GM10266 (cell line): ENCODE measurements at regions not wholly inside any gene's neighbourhood (a gene's known extent, or its start where the extent isn't known, plus 50 kb on each side); places are given as distances from the start of the nearest gene placed in this dataset.

Experiments
- DNase-seq: peaks from one replicate; pipeline ENCODE4 v3.0.0; 2012; ENCODE audit errors: extremely low spot score
- TF ChIP-seq, protein P1 (sequence below): IDR thresholded peaks from 2 replicates; pipeline ENCODE4 v1.5.1; 2012; ENCODE audit warnings: mild to moderate bottlenecking, low read depth; ENCODE audit not compliant: control insufficient read depth, insufficient read depth; ENCODE audit errors: missing control alignments

DNA sequence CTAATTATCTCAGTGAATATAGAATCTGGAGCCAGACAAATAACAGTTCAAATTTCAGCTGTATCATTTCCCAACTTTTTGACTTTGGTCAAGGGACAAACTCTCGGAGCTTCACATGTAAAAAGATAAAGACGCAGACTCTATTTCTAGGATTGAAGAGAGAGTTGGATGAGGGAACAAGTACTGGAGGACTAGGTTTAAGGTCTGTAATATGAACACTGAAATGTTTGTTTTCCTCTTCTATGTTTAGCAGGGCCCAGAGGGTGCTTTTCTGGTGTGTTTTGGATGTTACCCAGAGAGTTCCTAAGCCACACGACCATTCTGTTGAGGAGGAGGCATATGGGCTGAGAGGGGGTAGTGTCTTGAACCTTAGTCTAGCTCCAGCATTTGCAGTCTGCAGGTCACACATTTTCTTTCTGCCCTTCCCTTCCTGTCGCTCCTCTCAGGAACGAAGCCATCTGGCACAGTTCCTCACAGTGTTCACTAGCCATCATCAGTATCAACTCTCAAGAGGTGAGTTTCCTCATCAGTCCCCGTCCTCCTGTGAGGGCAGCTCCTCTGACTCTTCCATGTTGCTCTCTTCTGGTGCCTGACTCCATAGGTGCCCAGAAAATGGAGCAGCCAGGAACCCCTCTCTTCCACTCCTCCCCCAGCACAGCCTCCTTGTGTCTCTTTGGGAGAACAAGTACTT, 250.1 kb downstream of the SQOR start:
- TF ChIP-seq, protein P1, sequence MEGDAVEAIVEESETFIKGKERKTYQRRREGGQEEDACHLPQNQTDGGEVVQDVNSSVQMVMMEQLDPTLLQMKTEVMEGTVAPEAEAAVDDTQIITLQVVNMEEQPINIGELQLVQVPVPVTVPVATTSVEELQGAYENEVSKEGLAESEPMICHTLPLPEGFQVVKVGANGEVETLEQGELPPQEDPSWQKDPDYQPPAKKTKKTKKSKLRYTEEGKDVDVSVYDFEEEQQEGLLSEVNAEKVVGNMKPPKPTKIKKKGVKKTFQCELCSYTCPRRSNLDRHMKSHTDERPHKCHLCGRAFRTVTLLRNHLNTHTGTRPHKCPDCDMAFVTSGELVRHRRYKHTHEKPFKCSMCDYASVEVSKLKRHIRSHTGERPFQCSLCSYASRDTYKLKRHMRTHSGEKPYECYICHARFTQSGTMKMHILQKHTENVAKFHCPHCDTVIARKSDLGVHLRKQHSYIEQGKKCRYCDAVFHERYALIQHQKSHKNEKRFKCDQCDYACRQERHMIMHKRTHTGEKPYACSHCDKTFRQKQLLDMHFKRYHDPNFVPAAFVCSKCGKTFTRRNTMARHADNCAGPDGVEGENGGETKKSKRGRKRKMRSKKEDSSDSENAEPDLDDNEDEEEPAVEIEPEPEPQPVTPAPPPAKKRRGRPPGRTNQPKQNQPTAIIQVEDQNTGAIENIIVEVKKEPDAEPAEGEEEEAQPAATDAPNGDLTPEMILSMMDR: no peak
- no peak for DNase-seq

DNA sequence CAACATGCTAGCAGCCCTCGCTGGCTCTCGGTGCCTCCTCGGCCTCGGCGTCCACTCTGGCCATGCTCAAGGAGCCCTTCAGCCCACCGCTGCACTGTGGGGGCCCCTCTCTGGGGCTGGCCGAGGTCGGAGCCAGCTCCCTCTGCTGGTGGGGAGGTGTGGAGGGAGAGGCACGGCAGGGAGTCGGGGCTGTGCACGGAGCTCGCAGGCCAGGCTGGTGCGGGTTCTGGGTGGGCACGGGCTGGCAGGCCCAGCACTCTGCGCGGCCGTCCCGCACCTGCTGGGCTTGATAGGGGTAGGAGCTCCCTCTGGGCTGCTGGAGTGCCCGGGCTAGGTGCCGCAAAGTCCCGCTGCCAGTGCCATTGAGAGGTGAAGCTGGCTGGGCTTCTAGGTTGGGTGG, 251.0 kb downstream of the SQOR start:
- DNase-seq: no peak
- TF ChIP-seq, protein P1: no peak

DNA sequence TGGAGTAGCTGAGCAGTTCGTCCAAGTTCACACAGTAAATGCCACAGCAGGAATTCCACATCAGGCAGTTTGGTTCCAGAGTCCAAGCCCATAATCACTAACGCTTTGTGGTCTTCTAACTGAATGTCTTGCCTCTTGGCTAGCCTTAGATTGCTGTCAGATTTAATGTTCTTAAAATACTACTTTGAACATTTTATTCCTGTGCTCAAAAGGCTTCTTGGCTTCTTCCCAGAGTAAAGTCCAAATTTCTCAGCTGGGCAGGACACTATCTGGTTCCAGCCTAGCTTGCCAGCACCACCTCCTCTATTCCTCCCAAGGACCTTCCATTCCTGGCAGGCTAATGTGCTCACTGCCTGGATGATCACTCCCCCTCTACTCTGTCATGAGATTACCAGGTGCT, 256.9 kb downstream of the SQOR start:
- TF ChIP-seq, protein P1: no peak
- DNase-seq: no peak

DNA sequence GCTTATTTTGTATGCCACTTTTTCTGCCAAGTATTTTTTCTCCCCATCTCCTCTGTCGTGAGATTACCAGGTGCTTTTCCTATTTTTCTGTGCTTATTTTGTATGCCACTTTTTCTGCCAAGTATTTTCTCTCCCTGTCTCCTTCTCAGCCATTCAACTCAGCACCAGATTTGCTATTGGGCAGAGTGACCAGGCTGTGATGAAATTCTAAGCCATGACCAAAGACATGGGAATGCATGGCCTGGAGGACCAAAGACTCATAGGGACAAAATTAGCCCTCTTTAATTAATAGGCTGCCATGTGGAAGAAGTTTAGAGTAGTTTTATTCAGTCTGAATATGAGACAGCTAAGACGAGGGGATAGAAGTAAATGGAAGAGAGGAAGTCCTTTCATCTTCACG, 257.4 kb downstream of the SQOR start:
- no peak for DNase-seq
- TF ChIP-seq, protein P1: no peak

DNA sequence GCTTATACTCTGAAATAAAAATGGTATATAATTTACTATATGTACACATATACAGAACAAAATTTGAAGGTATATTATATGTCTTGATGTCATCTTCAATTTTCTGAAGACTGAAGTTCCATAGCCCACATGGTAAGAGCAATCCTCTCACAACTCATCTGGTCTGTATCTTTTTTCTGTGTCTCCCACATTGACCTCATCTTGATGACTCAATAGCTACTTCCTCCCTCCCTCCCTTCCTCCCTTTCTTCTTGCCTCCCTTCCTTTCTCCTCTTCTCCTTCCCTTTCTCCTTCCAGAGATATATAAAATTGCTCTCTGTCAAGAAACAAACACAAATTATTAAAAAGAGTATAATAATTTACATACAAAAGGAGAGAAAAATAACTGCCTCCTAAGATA, 268.5 kb downstream of the SQOR start:
- DNase-seq: no peak
- TF ChIP-seq, protein P1: no peak

DNA sequence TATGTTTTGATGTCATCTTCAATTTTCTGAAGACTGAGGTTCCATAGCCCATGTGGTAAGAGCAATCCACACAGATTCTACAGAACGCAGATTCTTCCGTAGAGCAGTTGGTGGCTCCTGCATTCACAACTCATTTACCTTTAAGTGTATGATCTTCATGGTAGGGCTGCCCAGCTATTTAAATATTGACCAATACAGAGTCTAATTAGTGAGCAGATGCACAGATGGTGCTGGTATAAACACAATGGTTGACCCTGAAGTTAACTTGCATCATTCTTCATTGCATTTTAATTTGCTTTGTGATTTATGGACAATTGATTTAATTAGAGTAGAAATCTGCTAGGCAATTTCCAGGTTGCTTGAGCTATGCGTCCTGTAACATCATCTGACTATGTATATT, 269.2 kb downstream of the SQOR start:
- TF ChIP-seq, protein P1: no peak
- no peak for DNase-seq

DNA sequence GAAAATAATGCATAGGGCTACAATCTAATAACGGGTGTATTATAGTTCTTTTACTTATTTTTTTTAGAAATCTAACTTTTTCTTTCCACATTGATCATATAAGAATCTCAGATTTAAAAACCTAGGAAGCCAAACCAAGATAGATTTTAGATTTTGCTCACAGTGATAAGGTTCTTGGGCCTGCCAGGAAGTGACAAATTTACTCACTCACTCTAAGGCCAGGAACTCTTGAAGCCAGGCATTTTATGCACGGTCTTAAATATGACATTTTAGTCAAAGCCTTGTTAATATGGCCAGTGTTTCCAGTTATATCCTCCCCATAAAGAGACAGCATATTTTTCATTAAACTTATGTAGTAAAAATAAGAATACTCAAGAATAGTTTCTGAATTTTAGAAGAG, 271.4 kb downstream of the SQOR start:
- TF ChIP-seq, protein P1: no peak
- DNase-seq: no peak
